SU-DHL-6 (cell line): ENCODE measurements at regions not wholly inside any gene's neighbourhood (a gene's known extent, or its start where the extent isn't known, plus 50 kb on each side); places are given as distances from the start of the nearest gene placed in this dataset.

Experiments
- H2AFZ ChIP-seq: fragments of 200-600 bp; sonication (generic); 2 replicates; pipeline ENCODE4 v1.6.1; 2014; ENCODE audit warnings: low read depth, mild to moderate bottlenecking, moderate library complexity, mixed read lengths, antibody characterized with exemption, low read length; ENCODE audit not compliant: severe bottlenecking
- H3F3A ChIP-seq: fragments of 200-600 bp; shearing (Covaris generic); 2 replicates; pipeline ENCODE4 v1.6.0; 2016; ENCODE audit warnings: antibody characterized with exemption, mild to moderate bottlenecking; ENCODE audit not compliant: insufficient read depth
- H3K27ac ChIP-seq: fragments of 200-600 bp; sonication (generic); 2 replicates; pipeline ENCODE4 v1.5.1; 2016; ENCODE audit warnings: low read depth, mild to moderate bottlenecking, low read length, moderate library complexity, mixed read lengths
- H3K27me3 ChIP-seq: fragments of 200-600 bp; sonication (generic), shearing (Covaris generic); 2 replicates; pipeline ENCODE4 v1.6.0; 2014; ENCODE audit warnings: mild to moderate bottlenecking, low read length
- H3K36me3 ChIP-seq: fragments of 200-600 bp; sonication (generic); 2 replicates; pipeline ENCODE4 v1.6.1; 2014; ENCODE audit warnings: mild to moderate bottlenecking, low read length, mixed read lengths
- H3K4me2 ChIP-seq: fragments of 300-600, 200-600 bp; shearing (Covaris generic), sonication (generic); 2 replicates; pipeline ENCODE4 v1.6.0; 2014; ENCODE audit warnings: low read length, low read depth, mild to moderate bottlenecking; ENCODE audit not compliant: poor library complexity, severe bottlenecking
- H3K4me3 ChIP-seq: fragments of 200-600 bp; sonication (generic); 2 replicates; pipeline ENCODE4 v1.5.1; 2014; ENCODE audit warnings: antibody characterized with exemption, low read length, mild to moderate bottlenecking, mixed read lengths; ENCODE audit not compliant: insufficient read depth, poor library complexity, severe bottlenecking
- H3K79me2 ChIP-seq: fragments of 200-600 bp; sonication (generic); 2 replicates; pipeline ENCODE4 v1.6.1; 2014; ENCODE audit warnings: mild to moderate bottlenecking, low read length, moderate library complexity; ENCODE audit not compliant: insufficient read depth
- H3K9ac ChIP-seq: fragments of 200-600 bp; sonication (generic); 2 replicates; pipeline ENCODE4 v1.7.0; 2014; ENCODE audit warnings: mild to moderate bottlenecking, low read length
- H3K9me2 ChIP-seq: fragments of 200-600 bp; sonication (generic); replicated peaks from 2 replicates; pipeline ENCODE4 v1.6.1; 2014; ENCODE audit warnings: low read length; ENCODE audit not compliant: insufficient read depth
- H3K9me3 ChIP-seq: fragments of 200-600 bp; sonication (generic); 2 replicates; pipeline ENCODE4 v1.6.1; 2014; ENCODE audit warnings: low read length, mixed read lengths; ENCODE audit not compliant: insufficient read depth
- H4K20me1 ChIP-seq: fragments of 200-600 bp; sonication (generic); 2 replicates; pipeline ENCODE4 v1.6.1; 2014; ENCODE audit warnings: low read depth, mild to moderate bottlenecking, antibody characterized with exemption, low read length, moderate library complexity, mixed read lengths
- CTCF ChIP-seq: fragments of 200-600 bp; sonication (generic); IDR thresholded peaks from one replicate; pipeline ENCODE4 v1.5.1; 2017; ENCODE audit warnings: antibody characterized with exemption, mild to moderate bottlenecking, low read length, moderate library complexity; ENCODE audit not compliant: insufficient read depth, poor library complexity, severe bottlenecking
- EZH2phosphoT487 ChIP-seq: fragments of 200-600 bp; sonication (generic), shearing (Covaris generic); conservative IDR thresholded peaks from 2 replicates; pipeline ENCODE4 v1.6.1; 2018; ENCODE audit warnings: mild to moderate bottlenecking, antibody characterized with exemption, low read length, moderate library complexity, mixed read lengths

GRCh38 chr2:234587341-234588053, 90.6 kb upstream of the ARL4C start:
- H3K4me2 ChIP-seq = no peak overlapping the region
- H3K4me3 ChIP-seq = no peak overlapping the region
- H3K27ac ChIP-seq = no peak overlapping the region

GRCh38 chr2:234583331-234583730, 86.5 kb upstream of the ARL4C start:
- H3K4me3 ChIP-seq = no peak overlapping the region
- no peak overlapping the region for H2AFZ ChIP-seq
- no peaks in the 10 kb centered on the region for H3F3A ChIP-seq
- no peaks in the 10 kb centered on the region for H3K9me2 ChIP-seq
- TF ChIP-seq CTCF (no peak), EZH2phosphoT487 (no peak)
- H3K4me2 ChIP-seq = no peak overlapping the region
- no peaks in the 10 kb centered on the region for H3K9me3 ChIP-seq
- no peak overlapping the region for H3K27ac ChIP-seq
- H3K36me3 ChIP-seq = no peaks in the 10 kb centered on the region
- H3K27me3 ChIP-seq = no peaks in the 10 kb centered on the region
- no peaks in the 10 kb centered on the region for H4K20me1 ChIP-seq
- no peak overlapping the region for H3K9ac ChIP-seq
- H3K79me2 ChIP-seq = no peaks in the 10 kb centered on the region

More at GRCh38 chr2:234587341-234588053, 90.6 kb upstream of the ARL4C start:
- H3K9ac ChIP-seq = no peak overlapping the region
- no peak overlapping the region for H2AFZ ChIP-seq
- no peaks in the 10 kb centered on the region for H3K79me2 ChIP-seq
- no peaks in the 10 kb centered on the region for H3K9me2 ChIP-seq
- no peaks in the 10 kb centered on the region for H3F3A ChIP-seq
- no peaks in the 10 kb centered on the region for H3K36me3 ChIP-seq
- TF ChIP-seq EZH2phosphoT487 = no peak
- TF ChIP-seq CTCF = no peak
- no peaks in the 10 kb centered on the region for H4K20me1 ChIP-seq
- no peaks in the 10 kb centered on the region for H3K9me3 ChIP-seq
- no peaks in the 10 kb centered on the region for H3K27me3 ChIP-seq

GRCh38 chr2:234580686-234581085, 83.8 kb upstream of the ARL4C start:
- H3K9me2 ChIP-seq = no peaks in the 10 kb centered on the region
- H3F3A ChIP-seq = no peaks in the 10 kb centered on the region
- no peaks in the 10 kb centered on the region for H3K79me2 ChIP-seq
- H3K36me3 ChIP-seq = no peaks in the 10 kb centered on the region
- H3K4me2 ChIP-seq = no peak overlapping the region
- no peak overlapping the region for H3K4me3 ChIP-seq
- no peak overlapping the region for H2AFZ ChIP-seq
- no peak overlapping the region for H3K9ac ChIP-seq
- H3K9me3 ChIP-seq = no peaks in the 10 kb centered on the region
- TF ChIP-seq CTCF (no peak), EZH2phosphoT487 (no peak)
- H3K27me3 ChIP-seq = no peaks in the 10 kb centered on the region
- H3K27ac ChIP-seq = no peak overlapping the region
- no peaks in the 10 kb centered on the region for H4K20me1 ChIP-seq
